ENCODE measurements at regions not wholly inside any gene's neighbourhood (a gene's known extent, or its start where the extent isn't known, plus 50 kb on each side); places are given as distances from the start of the nearest gene placed in this dataset.

GRCh38 chr1:229079016-229079595 is 191.8 kb upstream of the RAB4A start:
- TF ChIP-seq CTCF (IDR thresholded peaks at IDR 0.05) (no peak), POLR2A (IDR thresholded peaks at IDR 0.05) (no peak), EP300 (IDR thresholded peaks at IDR 0.05) (no peak), POLR2AphosphoS5 (IDR thresholded peaks at IDR 0.05) (no peak)

Measured in sigmoid colon (tissue), 4 donors.